A673 (cell line): ENCODE measurements at regions not wholly inside any gene's neighbourhood (a gene's known extent, or its start where the extent isn't known, plus 50 kb on each side); places are given as distances from the start of the nearest gene placed in this dataset.

ENCODE experiments used
- BruUV-seq: library from RNA; stranded (reverse); fragments of 400-500 nt; replicated peaks from 2 replicates; lab custom pipeline; 2021; lab: Mats Ljungman, UMichigan
- CTCF ChIA-PET: fragments of 300-600 bp; sonication (Branson Sonifier 250); formaldehyde crosslinking; loops from one replicate; lab custom pipeline; 2022; ENCODE audit warnings: antibody characterized with exemption; lab: Charles Lee
- POLR2A ChIA-PET: fragments of 300-600 bp; sonication (Branson Sonifier 250); formaldehyde crosslinking; loops from one replicate; lab custom pipeline; 2022; ENCODE audit warnings: antibody characterized with exemption; ENCODE audit not compliant: low non-redundant PET; lab: Charles Lee
- DNase-seq: peaks from one replicate; pipeline ENCODE4 v3.0.0-alpha.2; 2015; ENCODE audit warnings: low spot score
- H3K27ac ChIP-seq: fragments of 200-600 bp; sonication (generic); 2 replicates; pipeline ENCODE4 v1.5.1; 2016; ENCODE audit warnings: mixed run types, low read depth, mild to moderate bottlenecking, mixed read lengths, antibody characterized with exemption, low read length; ENCODE audit not compliant: poor library complexity, severe bottlenecking
- H3K27me3 ChIP-seq: fragments of 200-600 bp; sonication (generic); replicated peaks from 2 replicates; pipeline ENCODE4 v1.6.1; 2017; ENCODE audit warnings: mixed run types, low read depth, mild to moderate bottlenecking, mixed read lengths, antibody characterized with exemption, low read length; ENCODE audit not compliant: insufficient read depth, poor library complexity
- H3K36me3 ChIP-seq: fragments of 200-600 bp; sonication (generic); 2 replicates; pipeline ENCODE4 v1.6.1; 2016; ENCODE audit warnings: mixed run types, mild to moderate bottlenecking, mixed read lengths, antibody characterized with exemption, low read length; ENCODE audit not compliant: insufficient read depth, poor library complexity, severe bottlenecking
- H3K4me1 ChIP-seq: fragments of 200-600 bp; sonication (generic); 2 replicates; pipeline ENCODE4 v1.6.1; 2017; ENCODE audit warnings: mixed run types, mild to moderate bottlenecking, mixed read lengths, antibody characterized with exemption, low read length; ENCODE audit not compliant: insufficient read depth, poor library complexity, severe bottlenecking
- H3K4me3 ChIP-seq: fragments of 200-600 bp; sonication (generic); 2 replicates; pipeline ENCODE4 v1.5.1; 2016; ENCODE audit warnings: low read depth, mixed run types, mild to moderate bottlenecking, mixed read lengths, low read length; ENCODE audit not compliant: poor library complexity, severe bottlenecking
- H3K9me3 ChIP-seq: fragments of 200-600 bp; sonication (generic); 2 replicates; pipeline ENCODE4 v1.6.1; 2016; ENCODE audit warnings: mixed run types, low read depth, mild to moderate bottlenecking, mixed read lengths, antibody characterized with exemption, low read length; ENCODE audit not compliant: poor library complexity, severe bottlenecking
- CTCF ChIP-seq: fragments of 300-800, 200-600 bp; sonication (generic); conservative IDR thresholded peaks from 2 replicates; pipeline ENCODE4 v1.5.1; 2017; ENCODE audit warnings: low read depth, mild to moderate bottlenecking, antibody characterized with exemption, low read length, moderate library complexity, mixed read lengths
- EZH2 ChIP-seq: fragments of 200-600 bp; sonication (generic); IDR thresholded peaks from 2 replicates; pipeline ENCODE4 v1.6.1; 2017; ENCODE audit warnings: borderline replicate concordance, low read depth, mild to moderate bottlenecking, mixed read lengths, antibody characterized with exemption, low read length; ENCODE audit not compliant: poor library complexity, severe bottlenecking
- intact Hi-C: fragments of 100-400 bp; cut with micrococcal nuclease; formaldehyde crosslinking; loops from one replicate; pipeline ENCODE4 v1.10.0; 2022; ENCODE audit not compliant: unreplicated experiment

GRCh38 chr18:75800331-75800648 lies 372.8 kb upstream of the SMIM21 start:
- TF ChIP-seq EZH2 (no peak), CTCF (no peak)
- no peaks in the 10 kb centered on the region for H3K36me3 ChIP-seq
- ChIA-PET CTCF (no interaction called here), POLR2A (no interaction called here)
- H3K27me3 ChIP-seq, result no peaks in the 10 kb centered on the region
- intact Hi-C loops, result no loop called here
- no peaks in the 10 kb centered on the region for H3K4me1 ChIP-seq
- no TSS peak for BruUV-seq
- H3K27ac ChIP-seq, result no peak overlapping the region
- H3K4me3 ChIP-seq, result no peak overlapping the region
- no peak for DNase-seq
- H3K9me3 ChIP-seq, result no peaks in the 10 kb centered on the region

GRCh38 chr18:75799449-75800330 lies 372.2 kb upstream of the SMIM21 start:
- Histone ChIP-seq H3K4me1 (no peaks in the 10 kb centered on the region), H3K27ac (no peak overlapping the region), H3K36me3 (no peaks in the 10 kb centered on the region), H3K4me3 (no peak overlapping the region), H3K27me3 (no peaks in the 10 kb centered on the region), H3K9me3 (no peaks in the 10 kb centered on the region)
- CTCF ChIA-PET, result no interaction called here
- TF ChIP-seq EZH2 (no peak), CTCF (no peak)
- POLR2A ChIA-PET, result no interaction called here
- no TSS peak for BruUV-seq
- no peak for DNase-seq
- intact Hi-C loops, result no loop called here

DNA sequence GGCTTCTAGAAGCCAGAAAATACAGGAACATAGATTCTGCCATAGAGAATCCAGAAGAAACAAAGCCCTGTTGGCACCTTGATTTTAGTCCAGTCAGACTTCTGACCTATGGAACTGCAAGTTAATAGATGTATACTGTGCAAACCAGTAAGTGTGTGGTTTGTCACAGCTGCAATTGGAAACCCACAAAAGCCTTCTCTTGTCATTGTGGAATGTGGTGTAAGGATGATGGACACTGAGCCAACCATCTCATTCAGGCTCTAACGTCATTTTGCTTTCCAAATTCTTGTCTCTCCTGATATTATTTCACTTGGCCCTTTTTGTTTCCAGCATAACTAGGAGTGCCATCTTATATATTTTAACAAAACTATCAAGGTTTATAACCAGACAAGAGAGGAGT lies 369.5 kb upstream of the SMIM21 start:
- Histone ChIP-seq H3K4me3 (no peak overlapping the region), H3K27me3 (no peaks in the 10 kb centered on the region), H3K4me1 (no peaks in the 10 kb centered on the region), H3K9me3 (peaks cover 6% of the 10 kb centered on the region), H3K27ac (no peak overlapping the region), H3K36me3 (no peaks in the 10 kb centered on the region)
- DNase-seq, result no peak
- TF ChIP-seq EZH2 (no peak), CTCF (no peak)
- ChIA-PET CTCF (no interaction called here), POLR2A (no interaction called here)
- intact Hi-C loops, result no loop called here
- BruUV-seq, result no TSS peak
